ENCODE measurements at regions not wholly inside any gene's neighbourhood (a gene's known extent, or its start where the extent isn't known, plus 50 kb on each side); places are given as distances from the start of the nearest gene placed in this dataset.

GRCh38 chr10:3846736-3847135 lies 61.7 kb upstream of the KLF6 start (continued):
- TF ChIP-seq, protein P1, sequence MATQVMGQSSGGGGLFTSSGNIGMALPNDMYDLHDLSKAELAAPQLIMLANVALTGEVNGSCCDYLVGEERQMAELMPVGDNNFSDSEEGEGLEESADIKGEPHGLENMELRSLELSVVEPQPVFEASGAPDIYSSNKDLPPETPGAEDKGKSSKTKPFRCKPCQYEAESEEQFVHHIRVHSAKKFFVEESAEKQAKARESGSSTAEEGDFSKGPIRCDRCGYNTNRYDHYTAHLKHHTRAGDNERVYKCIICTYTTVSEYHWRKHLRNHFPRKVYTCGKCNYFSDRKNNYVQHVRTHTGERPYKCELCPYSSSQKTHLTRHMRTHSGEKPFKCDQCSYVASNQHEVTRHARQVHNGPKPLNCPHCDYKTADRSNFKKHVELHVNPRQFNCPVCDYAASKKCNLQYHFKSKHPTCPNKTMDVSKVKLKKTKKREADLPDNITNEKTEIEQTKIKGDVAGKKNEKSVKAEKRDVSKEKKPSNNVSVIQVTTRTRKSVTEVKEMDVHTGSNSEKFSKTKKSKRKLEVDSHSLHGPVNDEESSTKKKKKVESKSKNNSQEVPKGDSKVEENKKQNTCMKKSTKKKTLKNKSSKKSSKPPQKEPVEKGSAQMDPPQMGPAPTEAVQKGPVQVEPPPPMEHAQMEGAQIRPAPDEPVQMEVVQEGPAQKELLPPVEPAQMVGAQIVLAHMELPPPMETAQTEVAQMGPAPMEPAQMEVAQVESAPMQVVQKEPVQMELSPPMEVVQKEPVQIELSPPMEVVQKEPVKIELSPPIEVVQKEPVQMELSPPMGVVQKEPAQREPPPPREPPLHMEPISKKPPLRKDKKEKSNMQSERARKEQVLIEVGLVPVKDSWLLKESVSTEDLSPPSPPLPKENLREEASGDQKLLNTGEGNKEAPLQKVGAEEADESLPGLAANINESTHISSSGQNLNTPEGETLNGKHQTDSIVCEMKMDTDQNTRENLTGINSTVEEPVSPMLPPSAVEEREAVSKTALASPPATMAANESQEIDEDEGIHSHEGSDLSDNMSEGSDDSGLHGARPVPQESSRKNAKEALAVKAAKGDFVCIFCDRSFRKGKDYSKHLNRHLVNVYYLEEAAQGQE (IDR thresholded peaks at IDR 0.05) = no peak
- no peak for TF ChIP-seq ZBTB33 (IDR thresholded peaks at IDR 0.05)
- no peak for TF ChIP-seq FOXA1 (IDR thresholded peaks at IDR 0.05)
- TF ChIP-seq HNF4G (IDR thresholded peaks at IDR 0.05) = no peak

- Histone ChIP-seq H3K4me1 (ENCODE audit: control insufficient read depth in 4 of 4, insufficient read depth in 4 of 4, low read length in 3 of 4) (peaks cover 0 to 4% (median 2%) of the 10 kb centered on the region in 4 donors), H3K9me3 (ENCODE audit: control insufficient read depth in 4 of 4, low read length in 3 of 4) (no peaks in the 10 kb centered on the region), H3K27me3 (ENCODE audit: control insufficient read depth in 4 of 4, insufficient read depth in 4 of 4, low read length in 3 of 4) (no peaks in the 10 kb centered on the region), H3K27ac (ENCODE audit: low read depth in 1 of 2, low read length in 2 of 2) (no peak overlapping the region), H3K9ac (ENCODE audit: low read depth in 1 of 2, low read length in 2 of 2) (no peak overlapping the region), H3K36me3 (ENCODE audit: control insufficient read depth in 4 of 4, insufficient read depth in 3 of 4, low read depth in 1 of 4, low read length in 3 of 4) (no peaks in the 10 kb centered on the region), H3K4me3 (ENCODE audit: low read depth in 1 of 3, low read length in 3 of 3) (no peak overlapping the region)
- WGBS = 95% methylated on average over 1 of the region's 1 CpG
- DNase-seq (ENCODE audit: low spot score) = no peak
- TF ChIP-seq TAF1 (conservative IDR thresholded peaks at IDR 0.05) (no peak), HNF4A (conservative IDR thresholded peaks at IDR 0.05) (no peak), FOXA2 (IDR thresholded peaks at IDR 0.05) (no peak), EGR1 (IDR thresholded peaks at IDR 0.05; ENCODE audit: low read depth in 2 of 2) (no peak), RAD21 (IDR thresholded peaks at IDR 0.05) (no peak)
- TF ChIP-seq, protein P2, sequence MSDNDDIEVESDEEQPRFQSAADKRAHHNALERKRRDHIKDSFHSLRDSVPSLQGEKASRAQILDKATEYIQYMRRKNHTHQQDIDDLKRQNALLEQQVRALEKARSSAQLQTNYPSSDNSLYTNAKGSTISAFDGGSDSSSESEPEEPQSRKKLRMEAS (IDR thresholded peaks at IDR 0.05) = no peak
These were observed 59.5 kb upstream of the KLF6 start for GRCh38 chr10:3844491-3845025.

DNA sequence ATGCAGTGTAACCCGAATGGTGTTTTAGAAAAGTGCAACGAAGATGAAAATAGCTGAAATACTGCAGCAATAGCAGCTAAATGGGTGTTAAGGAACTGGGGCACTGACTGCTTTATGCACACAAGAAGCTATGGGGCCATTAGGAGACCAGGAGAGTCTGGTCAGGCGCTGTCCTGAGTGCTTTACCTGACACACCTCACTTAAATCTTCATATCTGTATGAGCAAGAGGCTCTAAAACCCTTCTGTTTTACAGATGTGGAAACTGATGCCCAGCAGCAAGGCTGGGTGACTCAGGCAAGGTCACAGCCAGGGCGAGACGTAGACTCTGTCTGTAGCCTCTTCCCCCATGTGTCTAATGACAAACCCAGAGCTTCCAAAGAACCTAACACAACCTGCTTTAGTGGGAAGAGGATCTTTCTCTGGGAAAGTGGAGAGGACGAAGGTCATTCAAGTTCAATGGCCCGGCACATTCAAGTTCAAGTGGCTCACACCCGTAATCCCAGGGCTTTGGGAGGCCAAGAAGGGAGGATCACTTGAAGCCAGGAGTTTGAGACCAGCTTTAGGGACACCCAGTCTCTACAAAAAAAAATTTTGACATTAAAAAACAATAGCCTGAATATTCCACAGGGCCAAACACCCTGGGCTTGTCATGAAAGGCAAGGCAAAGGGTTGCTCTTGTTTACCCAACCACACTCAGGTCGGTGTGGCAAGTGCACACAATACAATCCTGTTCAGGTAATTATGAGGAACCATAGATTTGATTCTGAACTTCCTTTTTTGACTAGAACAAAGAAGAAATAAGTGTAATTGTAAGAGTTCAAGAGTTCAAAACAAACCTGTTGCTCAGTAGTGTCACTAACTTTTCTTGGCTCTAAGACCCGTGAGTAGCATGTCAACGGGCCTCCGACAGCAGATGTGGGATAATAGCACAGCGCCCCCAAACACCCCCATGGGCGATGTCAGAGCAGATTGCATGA lies 53.7 kb upstream of the KLF6 start:
- H3K4me3 ChIP-seq (ENCODE audit: low read depth in 1 of 3, low read length in 3 of 3) = no peak overlapping the region
- H3K36me3 ChIP-seq (ENCODE audit: control insufficient read depth in 4 of 4, insufficient read depth in 3 of 4, low read depth in 1 of 4, low read length in 3 of 4) = no peaks in the 10 kb centered on the region
- no peaks in the 10 kb centered on the region for H3K9me3 ChIP-seq (ENCODE audit: control insufficient read depth in 4 of 4, low read length in 3 of 4)
- H3K27ac ChIP-seq (ENCODE audit: low read depth in 1 of 2, low read length in 2 of 2) = no peak overlapping the region
- H3K4me1 ChIP-seq (ENCODE audit: control insufficient read depth in 4 of 4, insufficient read depth in 4 of 4, low read length in 3 of 4) = no peaks in the 10 kb centered on the region
- no peaks in the 10 kb centered on the region for H3K27me3 ChIP-seq (ENCODE audit: control insufficient read depth in 4 of 4, insufficient read depth in 4 of 4, low read length in 3 of 4)
- 83% methylated on average over 14 of the region's 14 CpGs for WGBS
- TF ChIP-seq EGR1 (IDR thresholded peaks at IDR 0.05; ENCODE audit: low read depth in 2 of 2) (no peak), RXRA (IDR thresholded peaks at IDR 0.05) (no peak), FOXA1 (IDR thresholded peaks at IDR 0.05) (no peak)
- TF ChIP-seq, protein P1 (IDR thresholded peaks at IDR 0.05) = no peak
- TF ChIP-seq, protein P2 (IDR thresholded peaks at IDR 0.05) = no peak
- DNase-seq (ENCODE audit: low spot score) = no peak
- H3K9ac ChIP-seq (ENCODE audit: low read depth in 1 of 2, low read length in 2 of 2) = no peak overlapping the region

Data from liver (tissue), 7 donors.